ENCODE measurements at regions not wholly inside any gene's neighbourhood (a gene's known extent, or its start where the extent isn't known, plus 50 kb on each side); places are given as distances from the start of the nearest gene placed in this dataset.

DNA sequence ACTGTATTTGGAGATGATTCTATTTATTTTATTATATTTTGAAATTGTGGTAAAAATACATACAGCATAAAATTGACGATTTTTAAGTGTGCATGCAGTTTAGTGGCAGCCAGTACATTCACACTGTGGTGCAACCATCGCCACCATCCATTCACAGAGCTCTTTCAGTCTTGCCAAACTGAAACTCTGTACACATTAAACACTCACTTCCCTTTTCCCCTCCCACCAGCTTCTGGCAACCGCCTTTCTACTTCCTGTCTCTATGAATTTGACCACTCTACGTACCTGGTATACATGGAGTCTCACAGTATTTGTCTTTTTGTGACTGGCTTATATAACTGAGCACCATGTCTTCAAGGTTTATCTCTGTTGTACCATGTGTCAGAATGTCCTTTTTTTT, 303.3 kb upstream of the ATP10A start:
- Mint-ChIP-seq H3K4me1 (no peaks in the 10 kb centered on the region), H3K27ac (no peak overlapping the region), H3K9me3 (ENCODE audit: low read depth) (no peaks in the 10 kb centered on the region), H3K36me3 (ENCODE audit: low read depth) (no peaks in the 10 kb centered on the region), H3K4me3 (no peak overlapping the region), H3K27me3 (peaks cover 3% of the 10 kb centered on the region)
- DNase-seq, result no peak
- CTCF ChIA-PET, result no interaction called here
- no peak for ATAC-seq
- POLR2A ChIA-PET, result no interaction called here
- intact Hi-C loops (cut with DNase I, micrococcal nuclease), result no loop called here

DNA sequence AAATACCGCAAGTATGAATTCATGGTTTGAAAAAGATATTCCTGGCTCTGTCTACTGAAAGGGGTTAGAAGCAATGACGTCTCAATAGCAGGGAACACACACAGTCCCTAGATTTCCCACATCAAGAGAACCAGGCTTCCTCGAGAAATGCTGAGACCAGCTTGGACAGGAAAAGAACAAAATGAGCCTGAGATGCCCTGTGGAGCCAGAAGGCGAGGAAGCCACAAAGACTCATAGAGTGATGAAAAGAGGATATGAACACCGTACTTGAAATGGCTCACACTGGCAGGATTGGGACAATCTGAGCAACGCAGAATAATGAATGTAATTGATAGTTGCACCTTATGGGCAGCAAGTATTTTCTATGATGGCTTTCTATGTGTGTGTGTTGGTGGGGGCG, 302.4 kb upstream of the ATP10A start:
- no peak overlapping the region for H3K4me3 Mint-ChIP-seq

DNA sequence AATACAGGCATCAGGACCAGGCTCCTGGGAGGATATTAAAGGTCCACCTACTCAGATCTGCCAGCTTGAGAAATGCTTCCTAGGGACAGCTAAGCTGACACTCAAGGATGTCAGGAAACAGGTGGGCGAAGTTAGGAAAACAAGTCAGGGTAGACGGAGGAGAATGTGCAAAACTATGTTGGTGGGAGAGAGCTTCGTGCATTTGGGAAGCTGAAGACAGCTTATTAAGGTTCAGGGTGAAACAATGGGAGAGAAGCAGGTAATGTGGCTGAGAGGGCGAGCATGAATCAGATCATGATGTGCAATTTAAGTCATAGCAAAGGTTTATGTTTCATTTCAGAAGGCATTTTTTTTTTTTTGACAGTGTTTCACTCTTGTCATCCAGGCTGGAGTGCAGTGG, 297.2 kb upstream of the ATP10A start:
- H3K36me3 Mint-ChIP-seq (ENCODE audit: low read depth), result no peaks in the 10 kb centered on the region
- ATAC-seq (no peak), DNase-seq (no peak)
- no peak overlapping the region for H3K4me3 Mint-ChIP-seq
- H3K9me3 Mint-ChIP-seq (ENCODE audit: low read depth), result no peaks in the 10 kb centered on the region
- H3K4me1 Mint-ChIP-seq, result no peaks in the 10 kb centered on the region
- ChIA-PET POLR2A (no interaction called here), CTCF (no interaction called here)
- no peak overlapping the region for H3K27ac Mint-ChIP-seq
- intact Hi-C loops (cut with DNase I, micrococcal nuclease), result no loop called here
- peaks cover 5% of the 10 kb centered on the region for H3K27me3 Mint-ChIP-seq

More for the DNA sequence above, 302.4 kb upstream of the ATP10A start:
- ATAC-seq (no peak), DNase-seq (no peak)
- no peak overlapping the region for H3K27ac Mint-ChIP-seq
- no peaks in the 10 kb centered on the region for H3K4me1 Mint-ChIP-seq
- intact Hi-C loops (cut with DNase I, micrococcal nuclease), result no loop called here
- ChIA-PET POLR2A (no interaction called here), CTCF (no interaction called here)
- peaks cover 4% of the 10 kb centered on the region for H3K27me3 Mint-ChIP-seq
- H3K9me3 Mint-ChIP-seq (ENCODE audit: low read depth), result no peaks in the 10 kb centered on the region
- H3K36me3 Mint-ChIP-seq (ENCODE audit: low read depth), result no peaks in the 10 kb centered on the region

DNA sequence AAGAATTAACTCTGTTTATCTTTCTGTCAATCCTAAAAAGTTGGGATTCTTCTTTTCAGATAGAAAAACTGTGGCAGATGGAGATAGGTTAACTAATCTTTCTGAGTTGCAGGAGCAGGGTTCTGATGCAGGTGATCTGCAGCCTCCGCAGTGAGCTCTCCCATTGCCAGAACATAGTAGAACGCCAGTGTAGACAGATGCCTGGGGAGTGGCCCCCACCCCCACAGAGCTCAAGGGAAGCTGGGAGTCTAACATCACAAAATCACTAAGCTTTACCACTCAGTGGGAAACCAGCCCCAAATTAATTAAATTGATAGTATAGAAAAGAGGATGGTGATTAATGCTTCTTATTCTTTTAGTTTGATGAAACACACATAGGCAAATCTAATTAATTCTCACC, 295.0 kb upstream of the ATP10A start:
- Mint-ChIP-seq H3K27ac (no peak overlapping the region), H3K27me3 (peaks cover 7% of the 10 kb centered on the region), H3K4me1 (no peaks in the 10 kb centered on the region), H3K36me3 (ENCODE audit: low read depth) (no peaks in the 10 kb centered on the region), H3K4me3 (no peak overlapping the region), H3K9me3 (ENCODE audit: low read depth) (peaks cover 8% of the 10 kb centered on the region)
- POLR2A ChIA-PET, result no interaction called here
- DNase-seq, result no peak
- ATAC-seq, result no peak
- CTCF ChIA-PET, result no interaction called here
- intact Hi-C loops (cut with DNase I, micrococcal nuclease), result no loop called here

DNA sequence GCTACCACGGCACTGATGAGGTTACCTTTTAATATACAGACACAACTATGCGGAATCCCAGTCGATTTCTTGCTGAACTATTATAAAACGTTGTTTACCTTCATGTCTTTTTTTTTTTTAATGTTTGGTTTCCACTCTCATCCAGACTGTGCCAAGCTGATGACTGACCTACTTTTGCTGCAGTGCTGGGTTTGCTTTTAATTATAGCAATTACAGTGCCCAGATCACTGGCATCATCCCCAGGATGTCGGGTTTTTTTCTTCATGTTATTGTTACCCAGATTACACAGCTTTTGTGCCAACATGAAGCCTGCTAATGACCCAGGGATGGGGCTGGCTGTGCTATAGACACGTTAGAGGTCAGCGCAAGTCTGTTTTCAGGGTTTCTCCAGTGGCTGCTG, 294.0 kb upstream of the ATP10A start:
- no peak overlapping the region for H3K4me3 Mint-ChIP-seq
- DNase-seq (no peak), ATAC-seq (no peak)
- H3K36me3 Mint-ChIP-seq (ENCODE audit: low read depth), result no peaks in the 10 kb centered on the region
- H3K27me3 Mint-ChIP-seq, result peaks cover 10% of the 10 kb centered on the region
- H3K9me3 Mint-ChIP-seq (ENCODE audit: low read depth), result peaks cover 11% of the 10 kb centered on the region
- ChIA-PET POLR2A (no interaction called here), CTCF (interaction anchor here (0.6 kb wide), 1 partner anchor 693 kb away, joined by 3 read pairs; no protein-coding TSS in a partner anchor)
- no peak overlapping the region for H3K27ac Mint-ChIP-seq
- no peaks in the 10 kb centered on the region for H3K4me1 Mint-ChIP-seq
- intact Hi-C loops (cut with DNase I, micrococcal nuclease), result no loop called here

DNA sequence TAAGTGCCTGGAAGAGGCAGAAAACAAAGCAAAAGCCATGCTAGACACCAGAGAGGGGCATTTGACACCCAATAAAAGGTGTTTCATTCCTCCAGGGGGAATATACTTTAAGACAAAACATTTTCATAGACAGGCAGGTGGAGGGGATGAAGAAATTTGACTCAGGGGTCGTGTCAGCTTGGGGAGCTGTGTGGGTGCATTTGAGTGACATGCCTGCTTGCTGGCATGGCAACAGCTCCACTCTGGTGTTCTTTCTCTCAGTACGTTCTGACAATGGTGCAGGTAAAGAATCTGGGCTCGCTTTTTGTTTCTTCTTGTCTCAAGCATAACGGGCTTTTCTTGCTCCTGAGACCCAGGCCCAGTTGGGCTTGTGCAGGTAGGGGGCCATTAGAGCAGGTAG, 292.9 kb upstream of the ATP10A start:
- H3K4me1 Mint-ChIP-seq, result no peaks in the 10 kb centered on the region
- H3K36me3 Mint-ChIP-seq (ENCODE audit: low read depth), result no peaks in the 10 kb centered on the region
- DNase-seq (no peak), ATAC-seq (no peak)
- H3K27ac Mint-ChIP-seq, result no peak overlapping the region
- H3K9me3 Mint-ChIP-seq (ENCODE audit: low read depth), result peaks cover 11% of the 10 kb centered on the region
- H3K27me3 Mint-ChIP-seq, result peaks cover 8% of the 10 kb centered on the region
- no peak overlapping the region for H3K4me3 Mint-ChIP-seq
- intact Hi-C loops (cut with DNase I, micrococcal nuclease), result no loop called here
- ChIA-PET POLR2A (no interaction called here), CTCF (no interaction called here)

DNA sequence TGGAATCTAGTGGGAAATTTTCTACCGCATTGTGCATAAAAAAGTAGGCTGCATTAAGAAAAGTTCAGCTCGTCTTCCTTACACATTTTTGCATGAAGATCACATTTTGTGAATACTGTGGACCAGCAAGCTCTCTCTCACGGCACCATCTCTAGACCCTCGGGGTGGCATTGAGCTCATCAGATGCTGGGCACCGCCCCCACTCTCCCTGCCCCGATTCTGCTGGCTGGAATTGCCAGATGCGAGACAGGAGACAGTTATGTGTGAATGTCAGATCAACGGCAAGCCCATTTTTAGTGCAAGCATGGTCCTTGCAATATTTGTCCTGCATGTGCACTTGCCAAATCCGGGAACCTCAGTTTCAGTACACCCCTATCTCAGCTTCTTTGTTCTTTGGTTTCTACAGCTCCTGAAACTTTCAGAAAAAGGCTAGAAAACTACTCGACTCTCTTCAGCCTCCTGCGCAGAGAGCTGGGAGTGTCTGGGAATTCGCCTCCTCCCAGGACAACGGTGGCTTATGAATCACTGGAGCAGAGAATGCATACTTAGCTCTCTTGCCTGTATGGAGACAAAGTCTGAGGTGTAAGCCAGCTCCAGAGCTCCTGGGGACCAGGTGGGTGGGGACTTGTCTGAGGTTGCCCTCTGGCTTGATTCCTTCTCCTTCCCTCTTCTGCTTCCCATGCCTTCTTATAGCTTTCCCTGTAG, 285.2 kb upstream of the ATP10A start:
- H3K9me3 Mint-ChIP-seq (ENCODE audit: low read depth), result peaks cover 4% of the 10 kb centered on the region
- H3K36me3 Mint-ChIP-seq (ENCODE audit: low read depth), result no peaks in the 10 kb centered on the region
- CTCF ChIA-PET, result interaction anchor here (0.8 kb wide), 1 partner anchor 1222 kb away, joined by 3 read pairs; no protein-coding TSS in a partner anchor
- no peak for ATAC-seq
- no peak overlapping the region for H3K4me3 Mint-ChIP-seq
- intact Hi-C loops (cut with DNase I, micrococcal nuclease), result no loop called here
- no peaks in the 10 kb centered on the region for H3K4me1 Mint-ChIP-seq
- POLR2A ChIA-PET, result no interaction called here
- H3K27me3 Mint-ChIP-seq, result peaks cover 14% of the 10 kb centered on the region
- no peak for DNase-seq
- H3K27ac Mint-ChIP-seq, result no peak overlapping the region

DNA sequence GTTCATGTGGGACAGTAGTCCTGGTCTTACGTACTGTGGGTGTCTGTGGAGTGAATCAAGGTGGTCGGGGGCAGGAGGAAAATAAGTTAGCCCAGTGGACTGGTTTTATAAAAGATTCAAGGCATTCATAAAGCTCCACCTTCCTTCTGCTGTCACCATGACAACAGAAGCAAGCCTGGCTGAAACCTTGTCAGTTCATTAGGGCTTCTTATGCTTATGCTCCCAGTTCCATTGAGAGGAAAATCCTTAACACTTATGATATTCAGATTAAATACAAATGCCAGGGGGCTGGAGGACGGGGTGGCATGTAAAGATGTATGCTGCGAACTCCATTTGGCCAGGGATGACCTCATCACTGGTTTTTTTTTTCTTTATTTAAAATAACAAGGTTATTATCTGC, 283.1 kb upstream of the ATP10A start:
- Mint-ChIP-seq H3K27ac (no peak overlapping the region), H3K9me3 (ENCODE audit: low read depth) (no peaks in the 10 kb centered on the region), H3K27me3 (peaks cover 10% of the 10 kb centered on the region), H3K36me3 (ENCODE audit: low read depth) (no peaks in the 10 kb centered on the region), H3K4me3 (no peak overlapping the region), H3K4me1 (no peaks in the 10 kb centered on the region)
- intact Hi-C loops (cut with DNase I, micrococcal nuclease), result no loop called here
- ATAC-seq (no peak), DNase-seq (no peak)
- ChIA-PET CTCF (interaction anchor here (0.7 kb wide), 1 partner anchor 129 kb away, joined by 3 read pairs; no protein-coding TSS in a partner anchor), POLR2A (no interaction called here)

DNA sequence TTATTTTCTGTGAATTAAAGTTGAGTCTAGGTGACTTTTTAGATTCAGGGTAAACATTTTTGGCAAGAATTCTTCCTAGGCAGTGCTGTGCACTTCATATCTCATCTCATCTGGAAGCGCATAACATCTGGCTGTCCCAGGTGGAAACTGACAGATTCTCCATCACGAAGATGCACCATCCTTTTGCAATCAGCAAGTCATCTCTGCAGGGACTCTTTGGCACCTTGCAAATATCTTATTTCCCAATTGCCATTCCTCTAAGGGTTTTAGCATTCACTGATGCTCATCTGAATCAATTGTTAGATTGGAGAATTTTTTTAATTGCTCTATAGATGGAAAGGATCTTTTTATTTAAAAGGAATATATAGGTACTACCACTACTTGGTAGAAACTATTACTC, 282.7 kb upstream of the ATP10A start:
- ATAC-seq, result no peak
- ChIA-PET CTCF (no interaction called here), POLR2A (no interaction called here)
- no peaks in the 10 kb centered on the region for H3K4me1 Mint-ChIP-seq
- DNase-seq, result no peak
- intact Hi-C loops (cut with DNase I, micrococcal nuclease), result no loop called here
- H3K9me3 Mint-ChIP-seq (ENCODE audit: low read depth), result no peaks in the 10 kb centered on the region
- peaks cover 10% of the 10 kb centered on the region for H3K27me3 Mint-ChIP-seq
- no peak overlapping the region for H3K4me3 Mint-ChIP-seq
- no peaks in the 10 kb centered on the region for H3K36me3 Mint-ChIP-seq (ENCODE audit: low read depth)
- no peak overlapping the region for H3K27ac Mint-ChIP-seq

DNA sequence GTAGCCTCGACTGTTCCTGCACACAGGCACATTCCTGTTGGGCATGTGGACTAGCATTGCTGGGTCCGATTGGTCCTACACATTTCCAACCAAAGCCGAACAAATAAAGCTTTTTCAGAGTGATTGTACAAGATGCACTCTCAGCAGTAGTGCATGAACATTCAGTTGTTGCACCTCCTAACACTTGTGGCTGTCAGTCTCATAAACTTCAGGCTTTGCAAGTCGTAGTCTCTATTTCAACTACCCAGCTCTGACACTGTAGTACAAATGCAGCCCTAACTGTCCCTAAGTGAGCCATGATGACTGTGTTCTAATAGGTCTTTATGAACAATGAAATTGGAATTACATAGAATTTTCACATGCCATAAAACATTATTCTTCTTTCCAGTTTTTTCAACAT, 281.7 kb upstream of the ATP10A start:
- Mint-ChIP-seq H3K4me1 (no peaks in the 10 kb centered on the region), H3K4me3 (no peak overlapping the region), H3K27me3 (peaks cover 7% of the 10 kb centered on the region), H3K36me3 (ENCODE audit: low read depth) (no peaks in the 10 kb centered on the region), H3K27ac (no peak overlapping the region), H3K9me3 (ENCODE audit: low read depth) (no peaks in the 10 kb centered on the region)
- no peak for ATAC-seq
- ChIA-PET POLR2A (no interaction called here), CTCF (no interaction called here)
- no peak for DNase-seq
- intact Hi-C loops (cut with DNase I, micrococcal nuclease), result no loop called here

DNA sequence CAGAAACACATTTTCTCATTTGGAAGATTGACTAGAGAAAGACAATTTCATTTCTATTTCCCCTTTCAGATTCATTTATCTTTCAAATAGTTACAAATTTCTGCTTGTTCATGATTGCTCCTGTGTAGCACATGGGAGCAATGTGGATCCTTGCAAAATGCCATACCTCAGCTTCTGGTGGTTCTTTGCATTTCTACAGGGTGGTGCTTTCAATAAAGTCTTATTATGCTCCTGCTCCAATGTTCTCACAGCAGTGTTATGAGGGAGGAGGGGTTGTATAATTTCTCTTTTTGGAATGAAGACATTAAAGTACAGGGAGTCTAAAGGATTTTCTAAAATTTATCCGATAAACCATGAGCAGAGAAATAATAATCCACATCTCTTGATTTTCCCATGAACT, 280.1 kb upstream of the ATP10A start:
- DNase-seq (no peak), ATAC-seq (no peak)
- Mint-ChIP-seq H3K9me3 (ENCODE audit: low read depth) (no peaks in the 10 kb centered on the region), H3K36me3 (ENCODE audit: low read depth) (no peaks in the 10 kb centered on the region), H3K4me3 (no peak overlapping the region), H3K27me3 (peaks cover 7% of the 10 kb centered on the region), H3K4me1 (no peaks in the 10 kb centered on the region), H3K27ac (no peak overlapping the region)
- CTCF ChIA-PET, result no interaction called here
- intact Hi-C loops (cut with DNase I, micrococcal nuclease), result no loop called here
- POLR2A ChIA-PET, result no interaction called here

DNA sequence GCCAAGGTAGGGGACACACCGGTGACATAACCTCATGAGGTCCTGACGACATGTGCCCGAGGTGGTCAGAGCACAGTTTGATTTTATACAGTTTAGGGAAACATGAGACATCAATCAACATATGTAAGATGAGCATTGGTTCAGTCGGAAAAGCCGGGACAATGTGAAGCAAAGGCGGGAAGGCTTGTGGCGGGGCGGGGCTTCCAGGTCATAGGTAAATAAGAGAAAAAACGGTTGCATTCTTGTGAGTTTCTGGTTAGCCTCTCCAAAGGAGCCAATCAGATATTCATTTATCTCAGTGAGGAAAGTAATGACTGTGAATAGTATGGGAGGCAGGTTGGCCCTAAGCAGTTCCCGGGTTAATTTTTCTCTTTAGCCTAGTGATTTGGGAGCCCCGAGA, 271.7 kb upstream of the ATP10A start:
- ChIA-PET CTCF (no interaction called here), POLR2A (no interaction called here)
- H3K4me1 Mint-ChIP-seq, result no peaks in the 10 kb centered on the region
- H3K27me3 Mint-ChIP-seq, result peaks cover 21% of the 10 kb centered on the region
- intact Hi-C loops (cut with DNase I, micrococcal nuclease), result no loop called here
- DNase-seq (no peak), ATAC-seq (no peak)
- no peaks in the 10 kb centered on the region for H3K36me3 Mint-ChIP-seq (ENCODE audit: low read depth)
- H3K27ac Mint-ChIP-seq, result no peak overlapping the region
- H3K9me3 Mint-ChIP-seq (ENCODE audit: low read depth), result no peaks in the 10 kb centered on the region
- no peak overlapping the region for H3K4me3 Mint-ChIP-seq

DNA sequence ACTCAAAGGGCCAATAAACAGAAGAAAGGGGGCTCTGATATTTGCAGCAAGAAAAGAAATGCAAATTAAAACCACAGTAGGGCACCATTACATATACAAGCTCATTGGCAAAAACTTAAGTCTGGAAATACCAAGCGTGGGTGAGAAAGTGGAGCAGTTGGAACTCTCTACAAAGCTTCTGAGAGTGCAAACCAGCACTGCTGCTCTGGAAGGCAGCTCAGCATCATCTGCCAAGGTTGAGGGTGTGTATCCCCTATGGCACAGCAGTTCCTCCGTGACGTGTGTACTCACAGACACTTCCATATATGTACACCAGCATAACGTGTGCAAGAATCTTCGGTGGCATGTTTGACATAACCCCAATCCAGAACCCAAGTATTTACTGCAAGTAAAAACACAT, 271.0 kb upstream of the ATP10A start:
- POLR2A ChIA-PET, result no interaction called here
- Mint-ChIP-seq H3K4me3 (no peak overlapping the region), H3K27ac (no peak overlapping the region), H3K27me3 (peaks cover 24% of the 10 kb centered on the region), H3K9me3 (ENCODE audit: low read depth) (no peaks in the 10 kb centered on the region), H3K36me3 (ENCODE audit: low read depth) (no peaks in the 10 kb centered on the region), H3K4me1 (no peaks in the 10 kb centered on the region)
- intact Hi-C loops (cut with DNase I, micrococcal nuclease), result no loop called here
- DNase-seq, result no peak
- no peak for ATAC-seq
- CTCF ChIA-PET, result no interaction called here

All from activated CD4-positive, alpha-beta T cell treated with anti-CD3 and anti-CD28 coated beads for 36 hours (primary cell).